HEK293 (cell line): ENCODE measurements at regions not wholly inside any gene's neighbourhood (a gene's known extent, or its start where the extent isn't known, plus 50 kb on each side); places are given as distances from the start of the nearest gene placed in this dataset.
"Not testable (repeated sequence)": the region's sequence is repeated elsewhere in the genome, so short reads cannot be mapped to it uniquely, and the experiment has no call there.

Source experiments
- CTCF ChIA-PET: fragments of 350-600 bp; formaldehyde crosslinking; extraction: SDS; loops from one replicate; lab custom pipeline; 2021; ENCODE audit warnings: antibody characterized with exemption; lab: Yijun Ruan, JAX
- POLR2A ChIA-PET: fragments of 300-600 bp; formaldehyde crosslinking; extraction: SDS; loops from one replicate; lab custom pipeline; 2020; ENCODE audit warnings: antibody characterized with exemption, inconsistent platforms; lab: Yijun Ruan, JAX
- H3K27ac ChIP-seq: fragments of 200-500 bp; sonication (Bioruptor generic); 2 replicates; pipeline ENCODE4 v1.5.1; 2014; ENCODE audit warnings: low read depth, low read length, control low read depth, inconsistent platforms; ENCODE audit errors: extremely low read depth
- H3K36me3 ChIP-seq, 2 experiments: fragments of 200-500 bp in 1 of 2; sonication (Bioruptor generic) in 1 of 2; 1 replicate in 1 of 2; 2 replicates in 1 of 2; pipeline ENCODE4 v1.5.1; 2014 to 2017; ENCODE audit warnings: inconsistent platforms in 2 of 2, low read length in 2 of 2; ENCODE audit not compliant: control insufficient read depth in 2 of 2, insufficient read depth in 1 of 2
- H3K4me1 ChIP-seq: fragments of 200-500 bp; sonication (Bioruptor generic); 2 replicates; pipeline ENCODE4 v1.5.1; 2014; ENCODE audit warnings: mild to moderate bottlenecking, low read length, inconsistent platforms; ENCODE audit not compliant: control insufficient read depth, insufficient read depth
- H3K4me3 ChIP-seq: 2 replicates; pipeline ENCODE4 v1.5.1; 2011; ENCODE audit warnings: low read depth, mild to moderate bottlenecking, control low read depth, low read length, moderate library complexity
- H3K9me3 ChIP-seq: fragments of 200-500 bp; sonication (Bioruptor generic); 2 replicates; pipeline ENCODE4 v1.5.1; 2014; ENCODE audit warnings: low read depth, low read length, inconsistent platforms; ENCODE audit not compliant: control insufficient read depth, insufficient read depth
- KLF1 ChIP-seq: fragments of 450-650 bp; formaldehyde crosslinking; IDR thresholded peaks from 2 replicates; pipeline ENCODE4 v1.5.1; 2016; ENCODE audit warnings: missing biosample characterization, missing genetic modification characterization
- KLF10 ChIP-seq: fragments of 450-650 bp; IDR thresholded peaks from 2 replicates; pipeline ENCODE4 v1.5.1; 2018; ENCODE audit warnings: missing biosample characterization, mild to moderate bottlenecking, missing genetic modification characterization
- SCRT1 ChIP-seq: fragments of 450-650 bp; formaldehyde crosslinking; IDR thresholded peaks from 2 replicates; pipeline ENCODE4 v1.5.1; 2016; ENCODE audit warnings: missing biosample characterization, missing genetic modification characterization, borderline replicate concordance
- TRIM28 ChIP-seq: IDR thresholded peaks from 2 replicates; pipeline ENCODE4 v1.6.1; 2011; ENCODE audit warnings: low read length, control low read depth, borderline replicate concordance
- ZNF121 ChIP-seq: fragments of 450-650 bp; formaldehyde crosslinking; IDR thresholded peaks from 2 replicates; pipeline ENCODE4 v1.5.1; 2016; ENCODE audit warnings: missing biosample characterization, missing genetic modification characterization
- ZNF146 ChIP-seq: fragments of 450-650 bp; formaldehyde crosslinking; IDR thresholded peaks from 2 replicates; pipeline ENCODE4 v1.5.1; 2016; ENCODE audit warnings: missing biosample characterization, missing genetic modification characterization
- ZNF266 ChIP-seq: fragments of 450-650 bp; formaldehyde crosslinking; IDR thresholded peaks from 2 replicates; pipeline ENCODE4 v1.5.1; 2016; ENCODE audit warnings: missing biosample characterization, missing genetic modification characterization, low read depth
- ZNF394 ChIP-seq: fragments of 450-650 bp; formaldehyde crosslinking; IDR thresholded peaks from 2 replicates; pipeline ENCODE4 v1.5.1; 2016; ENCODE audit warnings: missing biosample characterization, missing genetic modification characterization, mild to moderate bottlenecking, moderate library complexity, borderline replicate concordance
- ZNF473 ChIP-seq: fragments of 450-650 bp; formaldehyde crosslinking; IDR thresholded peaks from 2 replicates; pipeline ENCODE4 v1.5.1; 2017; ENCODE audit warnings: missing biosample characterization, missing genetic modification characterization
- ZNF707 ChIP-seq: fragments of 450-650 bp; formaldehyde crosslinking; IDR thresholded peaks from 2 replicates; pipeline ENCODE4 v1.5.1; 2016; ENCODE audit warnings: missing biosample characterization, missing genetic modification characterization
- ZNF768 ChIP-seq: fragments of 450-650 bp; formaldehyde crosslinking; IDR thresholded peaks from 2 replicates; pipeline ENCODE4 v1.5.1; 2018; ENCODE audit warnings: missing biosample characterization, mild to moderate bottlenecking, missing genetic modification characterization
- ZNF776 ChIP-seq: fragments of 450-650 bp; formaldehyde crosslinking; IDR thresholded peaks from 2 replicates; pipeline ENCODE4 v1.5.0; 2017; ENCODE audit warnings: missing biosample characterization, missing genetic modification characterization, borderline replicate concordance
- ZNF791 ChIP-seq: fragments of 450-650 bp; formaldehyde crosslinking; IDR thresholded peaks from 2 replicates; pipeline ENCODE4 v1.5.1; 2016; ENCODE audit warnings: missing biosample characterization, missing genetic modification characterization
- ZNF792 ChIP-seq: fragments of 450-650 bp; formaldehyde crosslinking; IDR thresholded peaks from 2 replicates; pipeline ENCODE4 v1.5.1; 2016; ENCODE audit warnings: missing biosample characterization, missing genetic modification characterization
- TF ChIP-seq, protein P1 (sequence below): fragments of 450-650 bp; formaldehyde crosslinking; IDR thresholded peaks from 2 replicates; pipeline ENCODE4 v1.5.1; 2016; ENCODE audit warnings: missing biosample characterization, missing genetic modification characterization
- TF ChIP-seq, protein P2 (sequence below): fragments of 450-650 bp; IDR thresholded peaks from 2 replicates; pipeline ENCODE4 v1.5.1; 2018; ENCODE audit warnings: missing biosample characterization, missing genetic modification characterization
- TF ChIP-seq, protein P3 (sequence below): fragments of 450-650 bp; formaldehyde crosslinking; IDR thresholded peaks from 2 replicates; pipeline ENCODE4 v1.5.1; 2016; ENCODE audit warnings: missing biosample characterization, missing genetic modification characterization
- TF ChIP-seq, protein P4 (sequence below): fragments of 450-650 bp; formaldehyde crosslinking; optimal IDR thresholded peaks from 2 replicates; pipeline ENCODE3; 2016; ENCODE audit warnings: missing biosample characterization, mild to moderate bottlenecking, missing genetic modification characterization
- TF ChIP-seq, protein P5 (sequence below): fragments of 450-650 bp; formaldehyde crosslinking; IDR thresholded peaks from 2 replicates; pipeline ENCODE4 v1.5.1; 2016; ENCODE audit warnings: missing biosample characterization, missing genetic modification characterization

DNA sequence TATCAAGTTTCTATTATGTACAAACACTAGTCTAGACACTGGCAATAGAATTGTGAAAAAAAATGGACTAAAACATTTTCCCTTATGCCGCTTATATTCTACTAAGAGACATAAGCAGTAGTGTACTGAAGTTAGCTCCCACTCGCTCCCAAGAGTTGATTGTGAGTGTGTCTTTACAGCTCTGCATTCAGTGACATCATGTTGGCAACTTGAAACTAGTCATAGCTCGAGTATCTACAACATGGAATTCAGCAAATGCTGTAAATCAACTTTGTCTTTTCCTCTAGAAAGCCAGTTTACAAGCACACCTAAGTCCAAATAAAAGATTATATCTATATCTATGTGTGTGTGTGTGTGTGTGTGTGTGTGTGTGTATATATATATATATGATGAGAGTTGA is 58.8 kb upstream of the MAGI2 start:
- H3K4me3 ChIP-seq: no peak overlapping the region
- no peaks in the 10 kb centered on the region for H3K36me3 ChIP-seq
- no peaks in the 10 kb centered on the region for H3K9me3 ChIP-seq
- ChIA-PET POLR2A (no interaction called here), CTCF (no interaction called here)
- H3K4me1 ChIP-seq: no peaks in the 10 kb centered on the region
- no peak overlapping the region for H3K27ac ChIP-seq
- no peak for TF ChIP-seq ZNF768
- TF ChIP-seq, protein P1, sequence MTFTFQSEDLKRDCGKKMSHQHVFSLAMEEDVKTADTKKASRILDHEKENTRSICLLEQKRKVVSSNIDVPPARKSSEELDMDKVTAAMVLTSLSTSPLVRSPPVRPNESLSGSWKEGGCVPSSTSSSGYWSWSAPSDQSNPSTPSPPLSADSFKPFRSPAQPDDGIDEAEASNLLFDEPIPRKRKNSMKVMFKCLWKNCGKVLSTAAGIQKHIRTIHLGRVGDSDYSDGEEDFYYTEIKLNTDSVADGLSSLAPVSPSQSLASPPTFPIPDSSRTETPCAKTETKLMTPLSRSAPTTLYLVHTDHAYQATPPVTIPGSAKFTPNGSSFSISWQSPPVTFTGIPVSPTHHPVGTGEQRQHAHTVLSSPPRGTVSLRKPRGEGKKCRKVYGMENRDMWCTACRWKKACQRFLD (tag by site-specific recombination): no peak
- TF ChIP-seq, protein P2, sequence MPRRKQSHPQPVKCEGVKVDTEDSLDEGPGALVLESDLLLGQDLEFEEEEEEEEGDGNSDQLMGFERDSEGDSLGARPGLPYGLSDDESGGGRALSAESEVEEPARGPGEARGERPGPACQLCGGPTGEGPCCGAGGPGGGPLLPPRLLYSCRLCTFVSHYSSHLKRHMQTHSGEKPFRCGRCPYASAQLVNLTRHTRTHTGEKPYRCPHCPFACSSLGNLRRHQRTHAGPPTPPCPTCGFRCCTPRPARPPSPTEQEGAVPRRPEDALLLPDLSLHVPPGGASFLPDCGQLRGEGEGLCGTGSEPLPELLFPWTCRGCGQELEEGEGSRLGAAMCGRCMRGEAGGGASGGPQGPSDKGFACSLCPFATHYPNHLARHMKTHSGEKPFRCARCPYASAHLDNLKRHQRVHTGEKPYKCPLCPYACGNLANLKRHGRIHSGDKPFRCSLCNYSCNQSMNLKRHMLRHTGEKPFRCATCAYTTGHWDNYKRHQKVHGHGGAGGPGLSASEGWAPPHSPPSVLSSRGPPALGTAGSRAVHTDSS (tag by site-specific recombination): no peak
- TF ChIP-seq SCRT1: no peak
- TF ChIP-seq, protein P3, sequence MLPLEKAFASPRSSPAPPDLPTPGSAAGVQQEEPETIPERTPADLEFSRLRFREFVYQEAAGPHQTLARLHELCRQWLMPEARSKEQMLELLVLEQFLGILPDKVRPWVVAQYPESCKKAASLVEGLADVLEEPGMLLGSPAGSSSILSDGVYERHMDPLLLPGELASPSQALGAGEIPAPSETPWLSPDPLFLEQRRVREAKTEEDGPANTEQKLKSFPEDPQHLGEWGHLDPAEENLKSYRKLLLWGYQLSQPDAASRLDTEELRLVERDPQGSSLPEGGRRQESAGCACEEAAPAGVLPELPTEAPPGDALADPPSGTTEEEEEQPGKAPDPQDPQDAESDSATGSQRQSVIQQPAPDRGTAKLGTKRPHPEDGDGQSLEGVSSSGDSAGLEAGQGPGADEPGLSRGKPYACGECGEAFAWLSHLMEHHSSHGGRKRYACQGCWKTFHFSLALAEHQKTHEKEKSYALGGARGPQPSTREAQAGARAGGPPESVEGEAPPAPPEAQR: no peak
- no peak for TF ChIP-seq ZNF792 (tag by site-specific recombination)
- no peak for TF ChIP-seq ZNF121 (tag by site-specific recombination)
- no peak for TF ChIP-seq ZNF791 (tag by site-specific recombination)

DNA sequence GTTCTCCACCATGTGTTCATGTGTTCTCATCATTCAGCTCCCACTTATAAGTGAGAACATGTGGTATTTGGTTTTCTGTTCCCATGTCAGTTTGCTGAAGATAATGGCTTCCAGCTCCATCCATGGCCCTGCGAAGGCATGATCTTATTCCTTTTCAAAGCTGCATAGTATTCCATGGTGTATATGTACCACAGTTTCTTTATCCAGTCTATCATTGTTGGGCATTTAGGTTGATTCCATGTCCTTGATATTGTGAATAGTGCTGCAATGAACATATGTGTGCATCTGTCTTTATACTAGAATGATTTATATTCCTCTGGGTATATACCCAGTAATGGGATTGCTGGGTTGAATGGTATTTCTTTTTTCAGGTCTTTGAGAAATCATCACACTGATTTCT is 57.6 kb upstream of the MAGI2 start:
- CTCF ChIA-PET: interaction anchor here (0.7 to 1.2 kb wide), 2 partner anchors 15 to 246 kb away, joined by 3 to 4 read pairs; no protein-coding TSS in a partner anchor
- H3K4me3 ChIP-seq, H3K36me3 ChIP-seq, POLR2A ChIA-PET, H3K27ac ChIP-seq, H3K4me1 ChIP-seq, H3K9me3 ChIP-seq: not testable (repeated sequence)
- TF ChIP-seq ZNF146 (tag by site-specific recombination): 0 out of 2 replicates have a peak, but pooled peaks have one; percentile 16

DNA sequence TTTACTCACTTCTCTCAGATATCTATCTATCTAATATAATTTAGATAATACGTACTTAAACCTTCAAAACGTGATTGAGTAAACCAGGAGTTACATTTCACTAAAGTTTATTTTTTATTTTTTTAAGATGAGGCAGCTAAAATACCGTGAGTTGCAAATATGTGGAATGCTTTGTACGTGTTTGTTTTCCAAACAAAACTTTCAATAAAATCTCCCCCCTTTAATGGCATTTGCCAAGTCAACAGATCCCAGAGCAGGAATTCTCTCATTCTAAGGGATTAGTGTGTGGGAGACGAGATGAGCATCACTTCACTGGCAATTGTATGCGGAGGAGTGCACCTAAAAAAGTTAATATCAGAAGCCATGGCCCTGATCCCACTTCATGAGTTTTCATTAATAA is 53.7 kb upstream of the MAGI2 start:
- Histone ChIP-seq H3K4me3 (no peak overlapping the region), H3K4me1 (no peaks in the 10 kb centered on the region), H3K9me3 (no peaks in the 10 kb centered on the region), H3K27ac (no peak overlapping the region), H3K36me3 (no peaks in the 10 kb centered on the region)
- ChIA-PET CTCF (no interaction called here), POLR2A (no interaction called here)
- TF ChIP-seq KLF10 (tag by site-specific recombination): no peak
- TF ChIP-seq ZNF266 (tag by site-specific recombination): no peak

DNA sequence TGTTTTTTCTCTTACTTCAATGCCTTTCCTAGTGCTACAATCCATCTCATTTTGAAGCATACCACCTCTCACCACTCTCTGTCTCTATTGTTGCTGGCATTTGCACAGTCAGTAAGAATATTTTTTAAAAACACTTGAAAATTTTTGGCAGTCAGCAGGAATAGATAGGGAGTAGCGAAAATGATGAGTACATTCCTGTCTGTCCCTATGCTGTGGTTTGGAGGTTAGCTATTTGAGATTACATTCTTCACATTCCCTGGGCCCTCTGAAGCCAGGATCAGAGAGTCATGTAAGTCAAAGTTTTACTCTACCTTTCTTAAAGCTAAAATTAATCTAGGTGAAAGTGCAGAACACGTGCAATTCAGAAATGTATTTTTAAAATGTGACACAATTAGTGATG is 53.0 kb upstream of the MAGI2 start:
- TF ChIP-seq ZNF473 (tag by site-specific recombination) (no peak), ZNF394 (tag by site-specific recombination) (no peak), ZNF776 (no peak), TRIM28 (no peak), KLF1 (tag by site-specific recombination) (no peak), ZNF707 (tag by site-specific recombination) (no peak)
- TF ChIP-seq, protein P4, sequence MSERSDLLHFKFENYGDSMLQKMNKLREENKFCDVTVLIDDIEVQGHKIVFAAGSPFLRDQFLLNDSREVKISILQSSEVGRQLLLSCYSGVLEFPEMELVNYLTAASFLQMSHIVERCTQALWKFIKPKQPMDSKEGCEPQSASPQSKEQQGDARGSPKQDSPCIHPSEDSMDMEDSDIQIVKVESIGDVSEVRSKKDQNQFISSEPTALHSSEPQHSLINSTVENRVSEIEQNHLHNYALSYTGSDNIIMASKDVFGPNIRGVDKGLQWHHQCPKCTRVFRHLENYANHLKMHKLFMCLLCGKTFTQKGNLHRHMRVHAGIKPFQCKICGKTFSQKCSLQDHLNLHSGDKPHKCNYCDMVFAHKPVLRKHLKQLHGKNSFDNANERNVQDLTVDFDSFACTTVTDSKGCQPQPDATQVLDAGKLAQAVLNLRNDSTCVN (tag by site-specific recombination): no peak
- TF ChIP-seq, protein P5, sequence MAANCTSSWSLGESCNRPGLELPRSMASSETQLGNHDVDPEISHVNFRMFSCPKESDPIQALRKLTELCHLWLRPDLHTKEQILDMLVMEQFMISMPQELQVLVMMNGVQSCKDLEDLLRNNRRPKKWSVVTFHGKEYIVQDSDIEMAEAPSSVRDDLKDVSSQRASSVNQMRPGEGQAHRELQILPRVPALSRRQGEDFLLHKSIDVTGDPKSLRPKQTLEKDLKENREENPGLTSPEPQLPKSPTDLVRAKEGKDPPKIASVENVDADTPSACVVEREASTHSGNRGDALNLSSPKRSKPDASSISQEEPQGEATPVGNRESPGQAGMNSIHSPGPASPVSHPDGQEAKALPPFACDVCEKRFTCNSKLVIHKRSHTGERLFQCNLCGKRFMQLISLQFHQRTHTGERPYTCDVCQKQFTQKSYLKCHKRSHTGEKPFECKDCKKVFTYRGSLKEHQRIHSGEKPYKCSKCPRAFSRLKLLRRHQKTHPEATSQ (tag by site-specific recombination): no peak
- ChIA-PET CTCF (no interaction called here), POLR2A (no interaction called here)
- Histone ChIP-seq H3K9me3 (no peaks in the 10 kb centered on the region), H3K27ac (no peak overlapping the region), H3K4me3 (no peak overlapping the region), H3K36me3 (no peaks in the 10 kb centered on the region), H3K4me1 (no peaks in the 10 kb centered on the region)
